GM23248 (cell line): ENCODE measurements at regions not wholly inside any gene's neighbourhood (a gene's known extent, or its start where the extent isn't known, plus 50 kb on each side); places are given as distances from the start of the nearest gene placed in this dataset.

Source experiments
- EZH2 ChIP-seq: fragments of 200-600 bp; sonication (generic); IDR thresholded peaks from 2 replicates; pipeline ENCODE4 v1.6.1; 2018; ENCODE audit warnings: antibody characterized with exemption, mild to moderate bottlenecking; ENCODE audit not compliant: insufficient read depth, poor library complexity, severe bottlenecking
- EZH2phosphoT487 ChIP-seq: fragments of 200-600 bp; sonication (generic); IDR thresholded peaks from 2 replicates; pipeline ENCODE4 v1.6.1; 2018; ENCODE audit warnings: antibody characterized with exemption, moderate library complexity, mild to moderate bottlenecking, low read depth; ENCODE audit not compliant: insufficient read depth

- TF ChIP-seq EZH2 (no peak), EZH2phosphoT487 (no peak)
These were observed 285.0 kb downstream of the SLC6A15 start for GRCh38 chr12:84627593-84627992.
